ENCODE measurements at regions not wholly inside any gene's neighbourhood (a gene's known extent, or its start where the extent isn't known, plus 50 kb on each side); places are given as distances from the start of the nearest gene placed in this dataset.

GRCh38 chr2:150640039-150640438 is 152.6 kb upstream of the RND3 start:
- TF ChIP-seq, protein P1, sequence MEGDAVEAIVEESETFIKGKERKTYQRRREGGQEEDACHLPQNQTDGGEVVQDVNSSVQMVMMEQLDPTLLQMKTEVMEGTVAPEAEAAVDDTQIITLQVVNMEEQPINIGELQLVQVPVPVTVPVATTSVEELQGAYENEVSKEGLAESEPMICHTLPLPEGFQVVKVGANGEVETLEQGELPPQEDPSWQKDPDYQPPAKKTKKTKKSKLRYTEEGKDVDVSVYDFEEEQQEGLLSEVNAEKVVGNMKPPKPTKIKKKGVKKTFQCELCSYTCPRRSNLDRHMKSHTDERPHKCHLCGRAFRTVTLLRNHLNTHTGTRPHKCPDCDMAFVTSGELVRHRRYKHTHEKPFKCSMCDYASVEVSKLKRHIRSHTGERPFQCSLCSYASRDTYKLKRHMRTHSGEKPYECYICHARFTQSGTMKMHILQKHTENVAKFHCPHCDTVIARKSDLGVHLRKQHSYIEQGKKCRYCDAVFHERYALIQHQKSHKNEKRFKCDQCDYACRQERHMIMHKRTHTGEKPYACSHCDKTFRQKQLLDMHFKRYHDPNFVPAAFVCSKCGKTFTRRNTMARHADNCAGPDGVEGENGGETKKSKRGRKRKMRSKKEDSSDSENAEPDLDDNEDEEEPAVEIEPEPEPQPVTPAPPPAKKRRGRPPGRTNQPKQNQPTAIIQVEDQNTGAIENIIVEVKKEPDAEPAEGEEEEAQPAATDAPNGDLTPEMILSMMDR (IDR thresholded peaks at IDR 0.05; ENCODE audit: low read length), result no peak
- TF ChIP-seq EZH2 (optimal IDR thresholded peaks at IDR 0.05; ENCODE audit: low read depth, low read length), result no peak
- no peak for TF ChIP-seq EZH2phosphoT487 (IDR thresholded peaks at IDR 0.05; ENCODE audit: low read length)
